AG04450 (cell line): ENCODE measurements at regions not wholly inside any gene's neighbourhood (a gene's known extent, or its start where the extent isn't known, plus 50 kb on each side); places are given as distances from the start of the nearest gene placed in this dataset.

Source experiments
- CTCF ChIA-PET: fragments of 300-600, 350-600 bp; formaldehyde crosslinking; extraction: SDS; loops from one replicate; lab custom pipeline; 2022; ENCODE audit warnings: antibody characterized with exemption, inconsistent platforms; lab: Charles Lee
- POLR2A ChIA-PET: fragments of 350-600 bp; formaldehyde crosslinking; extraction: SDS; loops from one replicate; lab custom pipeline; 2021; ENCODE audit warnings: antibody characterized with exemption, inconsistent platforms; lab: Yijun Ruan, JAX
- DNase-seq: peaks from one replicate; pipeline ENCODE4 v3.0.0-alpha.2; 2011; ENCODE audit warnings: low read depth, low spot score
- H3K27ac ChIP-seq: one replicate; pipeline ENCODE4 v1.5.1; 2012; ENCODE audit warnings: low read depth, low read length, control low read depth
- H3K27me3 ChIP-seq: one replicate; pipeline ENCODE4 v1.6.0; 2012; ENCODE audit warnings: low read length; ENCODE audit not compliant: control insufficient read depth, insufficient read depth
- H3K4me3 ChIP-seq: 2 replicates; pipeline ENCODE4 v1.5.1; 2011; ENCODE audit warnings: mild to moderate bottlenecking, low read depth, low read length, control low read depth
- H3K9me3 ChIP-seq: 2 replicates; pipeline ENCODE4 v1.5.1; 2012; ENCODE audit warnings: low read length; ENCODE audit not compliant: control insufficient read depth, insufficient read depth
- CTCF ChIP-seq: IDR thresholded peaks from 2 replicates; pipeline ENCODE4 v1.5.1; 2011; ENCODE audit warnings: low read depth, low read length, control low read depth, inconsistent platforms

GRCh38 chr5:42121401-42121800, 196.3 kb downstream of the FBXO4 start:
- TF ChIP-seq CTCF, result no peak
- Histone ChIP-seq H3K27me3 (no peaks in the 10 kb centered on the region), H3K4me3 (no peak overlapping the region), H3K27ac (no peak overlapping the region), H3K9me3 (no peaks in the 10 kb centered on the region; the same call in 1 of the 2 replicates)
- ChIA-PET CTCF (no interaction called here), POLR2A (no interaction called here)
- DNase-seq, result no peak

DNA sequence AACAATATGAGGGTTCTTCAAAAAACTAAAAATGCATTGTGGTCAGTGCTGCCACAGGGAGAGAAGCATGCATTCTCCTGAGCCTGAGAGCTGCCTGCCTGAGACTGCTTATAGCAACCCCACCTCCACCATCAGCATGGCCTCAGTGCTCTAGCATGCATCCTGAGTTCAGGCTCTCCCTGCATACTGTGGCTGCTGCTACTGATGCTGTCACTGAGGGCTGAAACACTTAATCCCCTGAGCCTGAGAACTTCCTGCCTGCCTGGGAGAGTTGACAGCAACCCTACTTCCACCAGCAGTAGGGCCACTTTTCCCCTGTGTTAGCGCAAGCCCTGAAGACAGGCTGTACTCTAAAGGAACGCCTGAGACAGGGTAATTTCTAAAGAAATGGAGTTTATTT, 206.0 kb downstream of the FBXO4 start:
- ChIA-PET POLR2A (no interaction called here), CTCF (no interaction called here)
- Histone ChIP-seq H3K27me3 (no peaks in the 10 kb centered on the region), H3K4me3 (no peak overlapping the region), H3K9me3 (peaks cover 3% of the 10 kb centered on the region; the same call in 1 of the 2 replicates), H3K27ac (no peak overlapping the region)
- DNase-seq, result no peak
- TF ChIP-seq CTCF, result no peak

- TF ChIP-seq CTCF, result no peak
- Histone ChIP-seq H3K4me3 (no peak overlapping the region), H3K27me3 (no peaks in the 10 kb centered on the region), H3K27ac (no peak overlapping the region), H3K9me3 (peaks cover 3% of the 10 kb centered on the region; the same call in 1 of the 2 replicates)
- ChIA-PET POLR2A (no interaction called here), CTCF (no interaction called here)
- DNase-seq, result no peak
Measured at GRCh38 chr5:42143361-42143760, 218.3 kb downstream of the FBXO4 start.

DNA sequence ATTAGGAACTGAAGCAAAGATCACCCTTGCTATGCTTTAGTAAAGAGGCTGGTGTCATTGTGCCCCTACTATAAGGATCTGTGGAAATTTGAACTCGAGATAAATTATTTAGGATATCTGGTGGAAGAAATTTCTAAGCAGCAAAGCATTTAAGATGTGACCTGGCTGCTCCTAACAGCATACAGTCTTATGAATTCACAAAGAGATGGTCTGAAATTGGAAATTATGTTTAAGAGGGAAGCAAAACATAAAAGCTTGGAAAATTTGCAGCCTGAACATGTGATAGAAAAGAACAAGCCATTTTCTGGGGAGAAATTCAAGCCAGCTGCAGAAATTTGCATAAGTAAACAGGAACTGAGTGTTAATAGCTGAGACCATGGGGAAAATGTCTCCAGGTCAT, 223.7 kb downstream of the FBXO4 start:
- ChIA-PET POLR2A (no interaction called here), CTCF (no interaction called here)
- H3K9me3 ChIP-seq, result peaks cover 9% of the 10 kb centered on the region
- H3K27ac ChIP-seq, result no peak overlapping the region
- TF ChIP-seq CTCF, result no peak
- H3K27me3 ChIP-seq, result no peaks in the 10 kb centered on the region
- no peak for DNase-seq
- no peak overlapping the region for H3K4me3 ChIP-seq

- CTCF ChIA-PET, result no interaction called here
- POLR2A ChIA-PET, result no interaction called here
Measured at GRCh38 chr5:42157215-42157614, 232.1 kb downstream of the FBXO4 start.

More at GRCh38 chr5:42157215-42157614, 232.1 kb downstream of the FBXO4 start:
- Histone ChIP-seq H3K9me3 (no peaks in the 10 kb centered on the region), H3K27ac (no peak overlapping the region), H3K27me3 (no peaks in the 10 kb centered on the region), H3K4me3 (no peak overlapping the region)
- no peak for TF ChIP-seq CTCF
- DNase-seq, result no peak
